WTC11 (cell line): ENCODE measurements at regions not wholly inside any gene's neighbourhood (a gene's known extent, or its start where the extent isn't known, plus 50 kb on each side); places are given as distances from the start of the nearest gene placed in this dataset.

Experiments
- ATAC-seq: fragments of 200-7000 bp; cut with Tn5 transposase; 2 replicates; pipeline ENCODE4 v1.10.0; 2021; ENCODE audit warnings: mild to moderate bottlenecking, moderate library complexity
- CTCF ChIA-PET: fragments of 300-600 bp; sonication (Branson Sonifier 250); formaldehyde crosslinking; loops from one replicate; lab custom pipeline; 2021; ENCODE audit warnings: antibody characterized with exemption; lab: Charles Lee
- POLR2A ChIA-PET: fragments of 350-600 bp; sonication (Branson Sonifier 250); formaldehyde crosslinking; loops from one replicate; lab custom pipeline; 2021; ENCODE audit warnings: antibody characterized with exemption; lab: Charles Lee
- DNase-seq: peaks from one replicate; pipeline ENCODE4 v3.0.0; 2021; ENCODE audit warnings: low spot score
- H3K27ac Mint-ChIP-seq: 2 replicates; pipeline ENCODE4 v1.8.0; 2021; ENCODE audit warnings: mixed read lengths
- H3K27me3 Mint-ChIP-seq: 2 replicates; pipeline ENCODE4 v1.8.0; 2021; ENCODE audit warnings: low read depth, mild to moderate bottlenecking, moderate library complexity, mixed read lengths
- H3K36me3 Mint-ChIP-seq: 2 replicates; pipeline ENCODE4 v1.8.0; 2021; ENCODE audit warnings: mixed read lengths
- H3K4me1 Mint-ChIP-seq: 2 replicates; pipeline ENCODE4 v1.8.0; 2022; ENCODE audit warnings: mixed read lengths
- H3K4me3 Mint-ChIP-seq: 2 replicates; pipeline ENCODE4 v1.8.0; 2021; ENCODE audit warnings: mild to moderate bottlenecking, moderate library complexity, mixed read lengths
- H3K9me3 Mint-ChIP-seq: 2 replicates; pipeline ENCODE4 v1.8.0; 2021; ENCODE audit warnings: mixed read lengths
- ETV6 ChIP-seq: sonication (generic); formaldehyde crosslinking; IDR thresholded peaks from 2 replicates; pipeline ENCODE4 v1.8.1; 2022; ENCODE audit warnings: mild to moderate bottlenecking, missing genetic modification reagents
- FOXP1 ChIP-seq: sonication (generic); formaldehyde crosslinking; IDR thresholded peaks from 2 replicates; pipeline ENCODE4 v1.8.0; 2022; ENCODE audit warnings: missing genetic modification reagents, mild to moderate bottlenecking, moderate library complexity, borderline replicate concordance
- GTF2I ChIP-seq: fragments of 250-450 bp; sonication (Bioruptor Pico); conservative IDR thresholded peaks from 2 replicates; pipeline ENCODE4 v1.4.0; 2021; ENCODE audit warnings: mild to moderate bottlenecking
- MXD4 ChIP-seq: fragments of 250-450 bp; sonication (Bioruptor Pico); IDR thresholded peaks from 2 replicates; pipeline ENCODE4 v1.8.0; 2021; ENCODE audit warnings: mild to moderate bottlenecking, moderate library complexity, borderline replicate concordance
- NFYB ChIP-seq: sonication (generic); formaldehyde crosslinking; conservative IDR thresholded peaks from 2 replicates; pipeline ENCODE4 v1.8.0; 2022; ENCODE audit warnings: low read depth, missing genetic modification reagents
- NR1H2 ChIP-seq: sonication (generic); formaldehyde crosslinking; IDR thresholded peaks from 2 replicates; pipeline ENCODE4 v1.9.0; 2021; ENCODE audit warnings: mild to moderate bottlenecking, moderate library complexity, missing genetic modification reagents
- NR2C2 ChIP-seq: sonication (generic); formaldehyde crosslinking; IDR thresholded peaks from 2 replicates; pipeline ENCODE4 v1.8.0; 2022; ENCODE audit warnings: mild to moderate bottlenecking, missing genetic modification reagents
- NR3C1 ChIP-seq: sonication (generic); formaldehyde crosslinking; conservative IDR thresholded peaks from 2 replicates; pipeline ENCODE4 v1.8.1; 2023; ENCODE audit warnings: low read depth, mild to moderate bottlenecking, missing genetic modification reagents
- SP1 ChIP-seq: sonication (generic); formaldehyde crosslinking; conservative IDR thresholded peaks from 2 replicates; pipeline ENCODE4 v1.8.1; 2022; ENCODE audit warnings: missing genetic modification reagents
- ZNF317 ChIP-seq: sonication (generic); formaldehyde crosslinking; IDR thresholded peaks from 2 replicates; pipeline ENCODE4 v1.8.1; 2023; ENCODE audit warnings: low read depth, mild to moderate bottlenecking, moderate library complexity, missing genetic modification reagents, borderline replicate concordance
- ZNF396 ChIP-seq: fragments of 250-450 bp; sonication (Bioruptor Pico); IDR thresholded peaks from 2 replicates; pipeline ENCODE4 v1.8.0; 2021; ENCODE audit warnings: mild to moderate bottlenecking, moderate library complexity, borderline replicate concordance
- ZNF416 ChIP-seq: fragments of 250-450 bp; sonication (Bioruptor Pico); IDR thresholded peaks from 2 replicates; pipeline ENCODE4 v1.9.0; 2021; ENCODE audit warnings: mild to moderate bottlenecking, inconsistent platforms
- ZNF423 ChIP-seq: fragments of 250-450 bp; sonication (Bioruptor Pico); IDR thresholded peaks from 2 replicates; pipeline ENCODE4 v2.1.2; 2022; ENCODE audit warnings: mild to moderate bottlenecking, moderate library complexity
- TF ChIP-seq, protein P1 (sequence below): sonication (generic); formaldehyde crosslinking; IDR thresholded peaks from 2 replicates; pipeline ENCODE4 v1.8.0; 2022; ENCODE audit warnings: mild to moderate bottlenecking, missing genetic modification reagents
- TF ChIP-seq, protein P2 (sequence below): sonication (generic); formaldehyde crosslinking; conservative IDR thresholded peaks from 2 replicates; pipeline ENCODE4 v1.8.1; 2023; ENCODE audit warnings: mild to moderate bottlenecking, low read depth, missing genetic modification reagents, moderate library complexity
- TF ChIP-seq, protein P3 (sequence below): fragments of 250-450 bp; sonication (Bioruptor Pico); IDR thresholded peaks from 2 replicates; pipeline ENCODE4 v1.9.0; 2021; ENCODE audit warnings: mild to moderate bottlenecking
- TF ChIP-seq, protein P4 (sequence below): fragments of 250-450 bp; sonication (Bioruptor Pico); IDR thresholded peaks from 2 replicates; pipeline ENCODE4 v1.8.0; 2021; ENCODE audit warnings: mild to moderate bottlenecking
- TF ChIP-seq, protein P5 (sequence below): sonication (generic); formaldehyde crosslinking; IDR thresholded peaks from 2 replicates; pipeline ENCODE4 v1.8.1; 2023; ENCODE audit warnings: mild to moderate bottlenecking, missing genetic modification reagents, moderate library complexity

DNA sequence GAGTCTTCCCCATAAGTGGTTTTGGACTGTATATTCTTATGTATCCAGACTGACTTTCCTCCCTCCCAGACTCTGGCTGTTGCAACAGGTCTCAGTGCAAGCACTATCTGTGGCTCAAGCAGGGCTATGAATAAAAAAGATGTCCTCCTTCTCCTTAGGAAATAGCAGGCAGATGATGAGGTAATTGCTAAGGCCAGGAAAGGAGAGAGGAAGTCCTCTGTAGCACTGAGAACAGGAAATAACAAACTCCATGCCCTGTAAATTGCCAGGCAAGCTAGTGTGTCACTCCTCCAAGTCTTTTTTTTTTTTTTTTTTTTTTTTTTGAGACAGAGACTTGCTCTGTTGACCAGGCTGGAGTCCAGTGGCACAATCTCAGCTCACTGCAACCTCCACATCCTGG, 900.1 kb downstream of the TYW1 start:
- CTCF ChIA-PET, result no interaction called here
- POLR2A ChIA-PET, result no interaction called here
- no peak overlapping the region for H3K4me3 Mint-ChIP-seq
- no peaks in the 10 kb centered on the region; the same call in 1 of the 2 replicates for H3K27me3 Mint-ChIP-seq
- DNase-seq, result no peak
- H3K27ac Mint-ChIP-seq, result no peak overlapping the region
- peaks cover 7% of the 10 kb centered on the region for H3K9me3 Mint-ChIP-seq
- no peak for TF ChIP-seq NFYB (CRISPR knock-in tag)
- TF ChIP-seq GTF2I (CRISPR knock-in tag), result no peak
- TF ChIP-seq, all 79 proteins: peak for 0
- Mint-ChIP-seq H3K4me1 (no peaks in the 10 kb centered on the region), H3K36me3 (no peaks in the 10 kb centered on the region)
- ATAC-seq, result no peak

DNA sequence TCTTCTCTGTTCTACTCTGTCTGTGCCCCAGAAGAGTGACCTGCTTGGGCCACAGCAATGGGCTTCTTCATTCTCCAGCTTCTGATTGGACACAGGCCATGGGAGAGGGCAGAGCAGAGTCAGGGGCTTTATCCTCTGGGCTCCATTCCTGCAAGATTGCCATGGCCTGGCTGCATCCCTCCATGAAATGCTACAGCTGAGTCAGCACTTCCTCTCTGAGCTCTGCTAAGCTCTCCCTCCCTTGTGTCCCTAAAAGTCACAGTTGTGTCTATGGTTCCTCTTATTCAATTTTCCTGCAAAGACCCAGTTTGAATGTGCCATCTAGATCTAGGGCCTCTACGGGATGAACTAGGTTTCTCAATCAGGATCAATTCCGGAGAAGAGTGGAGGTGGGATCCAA, 903.8 kb downstream of the TYW1 start:
- no peak for DNase-seq
- Mint-ChIP-seq H3K27ac (no peak overlapping the region), H3K9me3 (peaks cover 16% of the 10 kb centered on the region), H3K4me1 (no peaks in the 10 kb centered on the region), H3K4me3 (no peak overlapping the region), H3K36me3 (no peaks in the 10 kb centered on the region), H3K27me3 (no peaks in the 10 kb centered on the region; the same call in 1 of the 2 replicates)
- ChIA-PET CTCF (interaction anchor here (0.6 kb wide), 1 partner anchor 79 kb away, joined by 7 read pairs; no protein-coding TSS in a partner anchor), POLR2A (no interaction called here)
- TF ChIP-seq NR3C1 (no peak), ZNF416 (CRISPR knock-in tag) (no peak), ZNF317 (CRISPR knock-in tag) (no peak), ZNF396 (CRISPR knock-in tag) (no peak), ZNF423 (CRISPR knock-in tag) (no peak), NR2C2 (CRISPR knock-in tag) (no peak), SP1 (CRISPR knock-in tag) (no peak), FOXP1 (CRISPR knock-in tag) (no peak), ETV6 (CRISPR knock-in tag) (no peak), MXD4 (CRISPR knock-in tag) (no peak), NR1H2 (CRISPR knock-in tag) (no peak)
- TF ChIP-seq, protein P1, sequence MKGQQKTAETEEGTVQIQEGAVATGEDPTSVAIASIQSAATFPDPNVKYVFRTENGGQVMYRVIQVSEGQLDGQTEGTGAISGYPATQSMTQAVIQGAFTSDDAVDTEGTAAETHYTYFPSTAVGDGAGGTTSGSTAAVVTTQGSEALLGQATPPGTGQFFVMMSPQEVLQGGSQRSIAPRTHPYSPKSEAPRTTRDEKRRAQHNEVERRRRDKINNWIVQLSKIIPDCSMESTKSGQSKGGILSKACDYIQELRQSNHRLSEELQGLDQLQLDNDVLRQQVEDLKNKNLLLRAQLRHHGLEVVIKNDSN (CRISPR knock-in tag), result no peak
- TF ChIP-seq, protein P2, sequence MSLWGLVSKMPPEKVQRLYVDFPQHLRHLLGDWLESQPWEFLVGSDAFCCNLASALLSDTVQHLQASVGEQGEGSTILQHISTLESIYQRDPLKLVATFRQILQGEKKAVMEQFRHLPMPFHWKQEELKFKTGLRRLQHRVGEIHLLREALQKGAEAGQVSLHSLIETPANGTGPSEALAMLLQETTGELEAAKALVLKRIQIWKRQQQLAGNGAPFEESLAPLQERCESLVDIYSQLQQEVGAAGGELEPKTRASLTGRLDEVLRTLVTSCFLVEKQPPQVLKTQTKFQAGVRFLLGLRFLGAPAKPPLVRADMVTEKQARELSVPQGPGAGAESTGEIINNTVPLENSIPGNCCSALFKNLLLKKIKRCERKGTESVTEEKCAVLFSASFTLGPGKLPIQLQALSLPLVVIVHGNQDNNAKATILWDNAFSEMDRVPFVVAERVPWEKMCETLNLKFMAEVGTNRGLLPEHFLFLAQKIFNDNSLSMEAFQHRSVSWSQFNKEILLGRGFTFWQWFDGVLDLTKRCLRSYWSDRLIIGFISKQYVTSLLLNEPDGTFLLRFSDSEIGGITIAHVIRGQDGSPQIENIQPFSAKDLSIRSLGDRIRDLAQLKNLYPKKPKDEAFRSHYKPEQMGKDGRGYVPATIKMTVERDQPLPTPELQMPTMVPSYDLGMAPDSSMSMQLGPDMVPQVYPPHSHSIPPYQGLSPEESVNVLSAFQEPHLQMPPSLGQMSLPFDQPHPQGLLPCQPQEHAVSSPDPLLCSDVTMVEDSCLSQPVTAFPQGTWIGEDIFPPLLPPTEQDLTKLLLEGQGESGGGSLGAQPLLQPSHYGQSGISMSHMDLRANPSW (CRISPR knock-in tag), result no peak
- TF ChIP-seq, protein P3, sequence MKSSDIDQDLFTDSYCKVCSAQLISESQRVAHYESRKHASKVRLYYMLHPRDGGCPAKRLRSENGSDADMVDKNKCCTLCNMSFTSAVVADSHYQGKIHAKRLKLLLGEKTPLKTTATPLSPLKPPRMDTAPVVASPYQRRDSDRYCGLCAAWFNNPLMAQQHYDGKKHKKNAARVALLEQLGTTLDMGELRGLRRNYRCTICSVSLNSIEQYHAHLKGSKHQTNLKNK (CRISPR knock-in tag), result no peak
- TF ChIP-seq, protein P4, sequence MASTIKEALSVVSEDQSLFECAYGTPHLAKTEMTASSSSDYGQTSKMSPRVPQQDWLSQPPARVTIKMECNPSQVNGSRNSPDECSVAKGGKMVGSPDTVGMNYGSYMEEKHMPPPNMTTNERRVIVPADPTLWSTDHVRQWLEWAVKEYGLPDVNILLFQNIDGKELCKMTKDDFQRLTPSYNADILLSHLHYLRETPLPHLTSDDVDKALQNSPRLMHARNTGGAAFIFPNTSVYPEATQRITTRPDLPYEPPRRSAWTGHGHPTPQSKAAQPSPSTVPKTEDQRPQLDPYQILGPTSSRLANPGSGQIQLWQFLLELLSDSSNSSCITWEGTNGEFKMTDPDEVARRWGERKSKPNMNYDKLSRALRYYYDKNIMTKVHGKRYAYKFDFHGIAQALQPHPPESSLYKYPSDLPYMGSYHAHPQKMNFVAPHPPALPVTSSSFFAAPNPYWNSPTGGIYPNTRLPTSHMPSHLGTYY (CRISPR knock-in tag), result no peak
- TF ChIP-seq, protein P5, sequence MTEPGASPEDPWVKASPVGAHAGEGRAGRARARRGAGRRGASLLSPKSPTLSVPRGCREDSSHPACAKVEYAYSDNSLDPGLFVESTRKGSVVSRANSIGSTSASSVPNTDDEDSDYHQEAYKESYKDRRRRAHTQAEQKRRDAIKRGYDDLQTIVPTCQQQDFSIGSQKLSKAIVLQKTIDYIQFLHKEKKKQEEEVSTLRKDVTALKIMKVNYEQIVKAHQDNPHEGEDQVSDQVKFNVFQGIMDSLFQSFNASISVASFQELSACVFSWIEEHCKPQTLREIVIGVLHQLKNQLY (CRISPR knock-in tag), result no peak
- ATAC-seq, result no peak
